HL-60 (cell line): ENCODE measurements at regions not wholly inside any gene's neighbourhood (a gene's known extent, or its start where the extent isn't known, plus 50 kb on each side); places are given as distances from the start of the nearest gene placed in this dataset.

Experiments
- GABPA ChIP-seq: IDR thresholded peaks from 2 replicates; pipeline ENCODE4 v1.6.1; 2012; ENCODE audit warnings: low read depth
- POLR2AphosphoS5 ChIP-seq: IDR thresholded peaks from 2 replicates; pipeline ENCODE4 v1.6.1; 2012; ENCODE audit warnings: low read depth
- SPI1 ChIP-seq: IDR thresholded peaks from 2 replicates; pipeline ENCODE4 v1.6.1; 2012; ENCODE audit warnings: low read depth, mild to moderate bottlenecking, borderline replicate concordance
- TF ChIP-seq, protein P1 (sequence below): IDR thresholded peaks from one replicate; pipeline ENCODE4 v1.5.1; 2011; ENCODE audit warnings: low read length, control low read depth, inconsistent platforms; ENCODE audit not compliant: insufficient read depth
- TF ChIP-seq, protein P2 (sequence below): IDR thresholded peaks from 2 replicates; pipeline ENCODE4 v1.6.1; 2012; ENCODE audit warnings: low read depth; ENCODE audit not compliant: insufficient replicate concordance

DNA sequence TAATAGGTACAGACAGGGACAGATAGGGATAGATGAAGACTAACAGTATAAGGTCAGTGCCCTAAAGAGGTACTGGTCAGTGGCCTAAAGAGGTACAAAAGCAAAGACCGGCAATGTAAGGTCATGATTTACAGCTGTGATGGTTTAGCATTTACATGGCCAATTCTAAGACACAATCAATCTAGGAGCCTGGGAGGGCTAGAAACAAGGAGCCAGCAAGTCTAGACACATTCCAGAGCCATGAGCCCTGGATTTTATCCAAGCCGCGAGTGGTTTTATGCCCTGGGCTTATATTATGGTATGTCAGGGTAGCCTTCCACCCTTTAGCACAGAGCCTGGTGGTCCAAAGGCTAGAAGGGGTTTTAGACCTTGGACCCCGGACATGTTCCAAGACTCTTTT is 124.2 kb downstream of the CBLN2 start:
- TF ChIP-seq, protein P1, sequence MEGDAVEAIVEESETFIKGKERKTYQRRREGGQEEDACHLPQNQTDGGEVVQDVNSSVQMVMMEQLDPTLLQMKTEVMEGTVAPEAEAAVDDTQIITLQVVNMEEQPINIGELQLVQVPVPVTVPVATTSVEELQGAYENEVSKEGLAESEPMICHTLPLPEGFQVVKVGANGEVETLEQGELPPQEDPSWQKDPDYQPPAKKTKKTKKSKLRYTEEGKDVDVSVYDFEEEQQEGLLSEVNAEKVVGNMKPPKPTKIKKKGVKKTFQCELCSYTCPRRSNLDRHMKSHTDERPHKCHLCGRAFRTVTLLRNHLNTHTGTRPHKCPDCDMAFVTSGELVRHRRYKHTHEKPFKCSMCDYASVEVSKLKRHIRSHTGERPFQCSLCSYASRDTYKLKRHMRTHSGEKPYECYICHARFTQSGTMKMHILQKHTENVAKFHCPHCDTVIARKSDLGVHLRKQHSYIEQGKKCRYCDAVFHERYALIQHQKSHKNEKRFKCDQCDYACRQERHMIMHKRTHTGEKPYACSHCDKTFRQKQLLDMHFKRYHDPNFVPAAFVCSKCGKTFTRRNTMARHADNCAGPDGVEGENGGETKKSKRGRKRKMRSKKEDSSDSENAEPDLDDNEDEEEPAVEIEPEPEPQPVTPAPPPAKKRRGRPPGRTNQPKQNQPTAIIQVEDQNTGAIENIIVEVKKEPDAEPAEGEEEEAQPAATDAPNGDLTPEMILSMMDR: no peak
- TF ChIP-seq POLR2AphosphoS5: no peak
- TF ChIP-seq SPI1: no peak
- no peak for TF ChIP-seq GABPA
- TF ChIP-seq, protein P2, sequence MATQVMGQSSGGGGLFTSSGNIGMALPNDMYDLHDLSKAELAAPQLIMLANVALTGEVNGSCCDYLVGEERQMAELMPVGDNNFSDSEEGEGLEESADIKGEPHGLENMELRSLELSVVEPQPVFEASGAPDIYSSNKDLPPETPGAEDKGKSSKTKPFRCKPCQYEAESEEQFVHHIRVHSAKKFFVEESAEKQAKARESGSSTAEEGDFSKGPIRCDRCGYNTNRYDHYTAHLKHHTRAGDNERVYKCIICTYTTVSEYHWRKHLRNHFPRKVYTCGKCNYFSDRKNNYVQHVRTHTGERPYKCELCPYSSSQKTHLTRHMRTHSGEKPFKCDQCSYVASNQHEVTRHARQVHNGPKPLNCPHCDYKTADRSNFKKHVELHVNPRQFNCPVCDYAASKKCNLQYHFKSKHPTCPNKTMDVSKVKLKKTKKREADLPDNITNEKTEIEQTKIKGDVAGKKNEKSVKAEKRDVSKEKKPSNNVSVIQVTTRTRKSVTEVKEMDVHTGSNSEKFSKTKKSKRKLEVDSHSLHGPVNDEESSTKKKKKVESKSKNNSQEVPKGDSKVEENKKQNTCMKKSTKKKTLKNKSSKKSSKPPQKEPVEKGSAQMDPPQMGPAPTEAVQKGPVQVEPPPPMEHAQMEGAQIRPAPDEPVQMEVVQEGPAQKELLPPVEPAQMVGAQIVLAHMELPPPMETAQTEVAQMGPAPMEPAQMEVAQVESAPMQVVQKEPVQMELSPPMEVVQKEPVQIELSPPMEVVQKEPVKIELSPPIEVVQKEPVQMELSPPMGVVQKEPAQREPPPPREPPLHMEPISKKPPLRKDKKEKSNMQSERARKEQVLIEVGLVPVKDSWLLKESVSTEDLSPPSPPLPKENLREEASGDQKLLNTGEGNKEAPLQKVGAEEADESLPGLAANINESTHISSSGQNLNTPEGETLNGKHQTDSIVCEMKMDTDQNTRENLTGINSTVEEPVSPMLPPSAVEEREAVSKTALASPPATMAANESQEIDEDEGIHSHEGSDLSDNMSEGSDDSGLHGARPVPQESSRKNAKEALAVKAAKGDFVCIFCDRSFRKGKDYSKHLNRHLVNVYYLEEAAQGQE: no peak
